HG02678 (cell line): ENCODE measurements at regions not wholly inside any gene's neighbourhood (a gene's known extent, or its start where the extent isn't known, plus 50 kb on each side); places are given as distances from the start of the nearest gene placed in this dataset.
"Not testable (repeated sequence)": the region's sequence is repeated elsewhere in the genome, so short reads cannot be mapped to it uniquely, and the experiment has no call there.

Source experiments
- ATAC-seq: cut with Tn5 transposase; IDR thresholded peaks from one replicate; pipeline ENCODE4 v1.9.1; 2021; ENCODE audit warnings: mild to moderate bottlenecking, moderate library complexity; ENCODE audit not compliant: unreplicated experiment

DNA sequence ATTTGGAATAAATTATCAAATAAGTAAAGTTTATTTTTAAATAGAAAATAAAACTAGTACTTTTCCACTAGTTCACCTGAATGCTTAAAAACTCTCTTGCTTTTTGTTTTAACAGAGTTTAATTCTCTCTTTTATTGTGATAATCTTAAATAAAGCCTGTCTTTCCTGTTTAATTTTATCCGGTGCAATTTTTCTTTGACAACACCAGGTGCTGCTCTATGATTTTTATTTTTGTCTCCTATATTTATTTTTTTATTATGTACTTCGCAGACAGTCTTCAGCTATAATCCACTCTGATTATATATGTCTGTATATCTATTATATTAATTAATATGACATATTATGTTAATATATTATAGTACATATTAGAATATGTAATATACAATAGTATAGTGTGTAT is 1293.0 kb upstream of the EPHA6 start:
- no peak for ATAC-seq

DNA sequence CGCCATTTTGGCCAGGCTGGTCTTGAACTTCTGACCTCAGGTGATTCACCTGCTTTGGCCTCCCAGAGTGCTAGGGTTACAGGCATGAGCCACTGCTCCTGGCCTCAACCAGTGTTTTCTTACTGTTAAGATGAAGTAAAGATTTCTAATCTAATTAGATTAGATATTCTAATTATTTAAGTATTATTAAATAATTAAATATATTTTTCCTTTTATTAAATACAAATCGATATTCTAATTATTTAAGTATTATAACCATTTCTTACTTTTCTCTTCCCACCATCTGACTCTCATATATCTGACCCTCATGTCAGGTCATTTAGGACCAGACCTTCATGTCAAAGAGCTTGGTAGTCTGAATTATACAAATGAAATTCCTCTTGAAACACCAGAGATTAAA is 1291.9 kb upstream of the EPHA6 start:
- no peak for ATAC-seq

DNA sequence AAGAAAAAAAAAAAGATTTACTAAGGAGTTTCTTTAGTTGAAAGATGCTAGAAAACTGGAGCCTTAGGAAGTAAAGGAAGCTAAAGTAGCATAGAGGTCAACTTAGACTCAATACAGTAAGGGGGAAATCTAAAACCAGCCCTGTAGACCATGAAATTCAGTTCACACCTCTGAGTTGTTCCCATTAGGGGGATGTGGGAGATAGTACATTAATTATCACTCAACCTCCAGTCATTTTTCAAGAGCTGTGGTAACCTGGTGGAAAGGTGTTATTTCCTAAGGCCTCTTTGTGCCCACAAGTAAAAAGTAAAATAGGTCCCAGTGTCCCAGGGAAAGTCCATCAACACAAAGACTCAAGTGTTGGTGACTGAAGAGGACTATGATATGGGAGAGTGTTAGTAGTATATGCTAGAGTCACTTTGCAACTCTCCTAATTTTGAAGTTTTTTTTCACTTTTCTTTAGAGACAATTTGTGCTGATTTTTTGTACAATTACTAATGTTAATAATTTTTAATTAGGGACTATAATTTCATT is 1274.4 kb upstream of the EPHA6 start:
- no peak for ATAC-seq

DNA sequence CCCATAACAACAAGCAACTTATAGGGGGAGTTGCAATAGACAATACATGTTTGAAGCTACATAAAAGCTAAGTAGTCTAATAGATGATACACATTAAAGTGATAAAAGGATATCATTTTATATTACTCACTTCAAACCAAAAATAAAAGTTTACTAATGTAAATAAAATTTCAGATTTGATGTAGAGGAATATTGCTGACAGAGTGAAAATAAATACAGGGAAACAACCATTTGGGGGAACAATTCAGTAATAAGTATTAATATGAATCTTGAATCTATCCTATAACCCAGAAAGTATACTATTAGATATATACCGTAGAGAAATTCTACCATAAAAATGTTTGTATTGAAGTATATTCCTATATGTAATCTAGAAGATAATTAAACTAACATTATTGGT is 1248.9 kb upstream of the EPHA6 start:
- no peak for ATAC-seq

DNA sequence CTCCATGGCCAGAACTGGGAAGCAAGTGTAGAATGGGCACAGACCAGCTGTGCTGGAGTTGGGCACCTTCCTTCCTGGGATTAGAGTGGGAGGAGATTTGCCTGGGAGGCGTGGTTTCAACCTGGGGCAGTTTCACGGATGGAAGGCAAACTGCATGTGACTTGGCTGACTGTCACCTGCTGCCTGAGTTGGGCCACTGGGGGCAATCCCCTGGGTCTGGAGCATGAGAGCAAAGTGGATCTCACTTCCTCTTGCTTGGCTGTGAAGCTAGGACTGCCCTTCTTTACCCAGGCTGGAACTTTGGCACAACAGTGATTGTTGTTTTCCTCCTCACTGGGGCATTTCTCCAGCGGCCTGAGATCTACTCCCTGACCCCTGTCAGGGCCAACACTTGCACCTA is 1247.0 kb upstream of the EPHA6 start:
- peak; percentile 55 for ATAC-seq

DNA sequence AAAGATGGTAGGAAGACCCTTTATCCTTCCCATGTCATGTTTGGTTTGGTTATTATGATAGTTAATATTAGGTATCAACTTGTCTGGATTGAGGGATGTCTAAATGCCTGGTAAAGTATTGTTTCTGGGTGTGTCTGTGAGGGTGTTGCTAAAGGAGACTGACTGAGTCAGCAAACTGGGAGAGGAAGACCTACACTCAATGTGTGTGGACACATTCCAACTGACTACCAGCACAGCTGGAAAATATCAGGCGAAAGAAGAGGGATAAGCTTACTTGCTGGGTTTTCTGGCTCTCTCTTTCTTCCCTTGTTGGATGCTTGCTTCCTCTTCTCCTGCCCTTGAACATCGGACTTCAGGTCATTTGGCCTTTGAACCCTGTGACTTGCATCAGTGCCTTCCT is 1227.6 kb upstream of the EPHA6 start:
- no peak for ATAC-seq

DNA sequence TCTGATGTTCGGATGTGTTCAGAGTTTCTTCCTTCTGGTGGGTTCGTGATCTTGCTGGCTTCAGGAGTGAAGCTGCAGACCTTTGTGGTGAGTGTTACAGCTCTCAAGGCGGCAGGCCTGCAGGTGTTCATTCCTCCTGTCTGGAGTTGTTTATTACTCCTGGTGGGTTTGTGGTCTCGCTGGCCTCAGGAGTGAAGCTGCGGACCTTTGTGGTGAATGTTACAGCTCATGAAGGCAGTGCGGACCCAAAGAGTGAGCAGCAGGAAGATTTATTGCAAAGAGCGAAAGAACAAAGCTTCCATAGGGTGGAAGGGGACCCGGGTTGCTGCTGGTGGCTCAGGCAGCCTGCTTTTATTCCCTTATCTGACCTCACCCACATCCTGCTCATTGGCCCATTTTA is 1226.8 kb upstream of the EPHA6 start:
- ATAC-seq: not testable (repeated sequence)

DNA sequence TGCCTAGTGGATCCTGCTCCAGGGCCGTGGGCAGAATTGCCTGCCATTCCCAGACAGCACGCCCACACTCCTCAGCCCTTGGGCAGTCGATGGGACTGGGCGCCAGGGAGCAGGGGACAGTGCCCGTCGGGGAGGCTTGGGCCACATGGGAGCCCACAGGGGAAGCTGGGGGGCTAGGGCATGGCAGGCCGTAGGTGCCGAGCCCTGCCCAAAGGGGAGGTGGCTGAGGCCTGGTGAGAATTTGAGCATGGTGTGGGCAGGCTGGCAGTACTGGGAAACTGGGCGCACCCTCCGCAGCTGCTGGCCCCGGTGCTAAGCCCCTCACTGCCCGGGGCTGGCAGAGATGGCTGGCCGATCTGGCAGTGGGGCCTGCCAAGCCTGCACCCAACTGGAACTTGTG is 1225.9 kb upstream of the EPHA6 start:
- ATAC-seq: no peak

DNA sequence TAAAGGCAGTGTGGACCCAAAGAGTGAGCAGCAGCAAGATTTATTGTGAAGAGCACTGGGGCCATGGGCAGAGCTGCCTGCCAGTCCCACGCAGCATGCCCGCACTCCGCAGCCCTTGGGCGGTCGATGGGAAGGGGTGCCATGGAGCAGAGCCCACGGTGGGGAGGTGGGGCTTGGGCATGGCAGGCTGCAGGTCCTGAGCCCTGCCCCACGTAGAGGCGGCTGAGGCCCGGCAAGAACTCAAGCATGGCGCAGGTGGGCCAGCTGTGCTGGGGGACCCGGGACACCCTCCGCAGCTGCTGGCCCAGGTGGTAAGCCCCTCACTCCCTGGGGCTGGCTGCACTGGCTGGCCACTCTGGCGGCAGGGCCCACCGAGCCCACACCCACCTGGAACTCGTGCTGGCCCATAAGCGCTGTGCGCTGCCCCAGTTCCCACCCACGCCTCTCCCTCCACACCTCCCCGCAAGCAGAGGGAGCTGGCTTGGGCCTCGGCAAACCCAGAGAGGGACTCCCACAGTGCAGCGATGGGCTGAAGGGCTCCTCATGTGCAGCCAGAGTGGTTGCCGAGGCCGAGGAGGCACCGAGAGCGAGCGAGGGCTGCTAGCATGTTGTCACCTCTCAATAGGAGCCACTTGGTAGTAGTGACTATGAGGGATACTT is 1218.8 kb upstream of the EPHA6 start:
- no peak for ATAC-seq

DNA sequence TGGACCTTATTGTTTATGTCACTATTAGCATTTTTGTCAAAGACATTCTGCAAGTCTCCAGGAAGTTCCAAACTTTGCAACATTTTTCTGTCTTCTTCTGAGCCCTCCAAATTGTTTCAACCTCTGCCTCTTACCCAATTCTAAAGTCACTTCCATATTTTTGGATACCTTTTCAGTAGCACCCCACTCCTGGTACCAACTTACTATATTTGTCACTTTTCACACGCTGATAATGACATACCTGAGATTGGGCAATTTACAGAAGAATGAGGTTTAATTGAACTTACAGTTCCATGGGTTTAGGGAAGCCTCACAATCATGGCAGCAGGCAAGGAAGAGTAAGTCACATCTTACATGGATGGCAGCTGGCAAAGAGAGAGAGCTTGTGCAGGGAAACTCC is 1206.5 kb upstream of the EPHA6 start:
- no peak for ATAC-seq

DNA sequence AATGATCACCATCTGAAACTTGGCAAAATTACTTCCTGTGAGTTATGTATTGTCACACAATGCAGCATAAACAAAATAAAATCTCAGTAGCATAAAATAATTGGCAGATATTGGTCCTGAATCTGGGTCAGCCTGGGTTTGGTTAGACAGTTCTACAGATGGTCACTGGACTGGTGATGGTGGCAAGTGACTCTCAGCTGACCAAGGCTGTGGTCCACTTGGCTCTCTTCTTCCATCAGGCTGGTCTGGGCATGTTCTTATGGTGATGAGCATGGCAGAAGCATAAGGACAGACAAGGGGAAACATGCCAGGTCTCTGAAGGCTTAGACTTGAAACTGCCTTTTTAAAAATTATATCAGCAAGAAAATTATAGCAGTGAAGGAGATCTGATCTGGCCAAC is 1205.0 kb upstream of the EPHA6 start:
- no peak for ATAC-seq

DNA sequence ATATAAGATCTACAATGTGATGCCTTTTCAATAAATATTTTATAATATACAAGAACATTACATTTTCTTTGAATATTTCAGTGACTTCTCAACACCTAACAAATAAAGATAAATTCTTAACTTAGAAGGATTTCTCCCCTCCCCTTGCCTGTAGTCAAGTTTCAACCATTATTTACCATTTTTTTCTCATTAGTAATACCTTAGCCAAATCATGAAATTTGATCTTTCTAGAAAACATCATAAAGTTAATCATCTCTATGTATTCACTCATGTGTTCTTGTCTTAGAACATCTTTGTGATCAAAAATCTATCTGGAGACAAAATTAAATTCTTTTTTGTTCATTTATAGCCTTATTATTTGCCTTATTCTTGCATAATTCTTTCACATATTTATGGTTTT is 1201.8 kb upstream of the EPHA6 start:
- no peak for ATAC-seq

DNA sequence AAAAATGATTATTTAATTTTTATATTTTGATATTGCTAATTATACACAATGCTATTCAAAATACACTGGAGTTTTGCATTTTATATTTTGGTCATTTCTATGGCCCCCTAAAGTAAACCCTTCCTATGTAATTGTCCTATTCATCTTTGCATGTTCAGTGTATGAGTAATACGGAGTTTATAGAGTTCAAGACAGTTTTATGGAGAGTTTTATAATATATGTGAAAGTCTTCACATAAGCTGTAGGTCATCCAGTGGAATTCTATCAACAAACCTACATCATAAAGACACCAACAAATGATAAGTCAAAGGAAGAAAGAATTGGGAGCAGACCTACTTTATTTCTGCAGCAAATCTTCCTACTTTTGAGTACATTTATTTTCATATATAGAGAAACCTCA is 1200.4 kb upstream of the EPHA6 start:
- ATAC-seq: no peak

DNA sequence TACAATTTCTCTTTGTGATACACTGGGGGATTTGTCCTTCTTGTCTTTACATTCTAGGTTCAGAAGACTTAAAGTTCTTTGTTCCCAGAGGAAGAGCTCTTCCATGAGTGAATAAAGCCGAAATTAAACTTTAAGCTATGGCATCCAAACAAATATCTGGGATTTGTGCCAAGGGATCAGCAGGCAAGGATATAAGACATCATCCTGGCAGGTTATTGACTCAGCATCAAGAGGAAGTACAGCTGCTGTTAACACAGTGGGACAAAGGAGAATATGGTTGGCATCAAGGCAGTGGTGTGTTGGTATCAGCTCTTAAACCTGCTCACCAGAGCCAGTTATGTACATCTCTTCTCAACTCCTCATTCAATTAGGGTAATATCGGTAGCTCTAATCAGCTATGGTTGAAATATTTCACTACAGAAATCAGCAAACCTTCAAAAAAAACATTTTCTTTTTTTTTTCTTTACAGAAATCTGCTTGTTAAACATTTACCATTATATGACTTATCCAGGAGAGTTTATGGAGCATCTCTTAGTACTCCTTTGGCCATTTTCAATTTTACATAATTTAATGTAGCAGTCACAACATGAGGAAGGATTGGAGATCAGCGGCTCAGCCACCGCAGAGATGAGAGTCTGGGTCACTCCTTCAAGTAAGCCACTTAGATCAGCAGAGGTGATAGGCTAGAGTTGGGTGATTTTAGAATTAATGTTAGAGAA is 1198.6 kb upstream of the EPHA6 start:
- no peak for ATAC-seq

DNA sequence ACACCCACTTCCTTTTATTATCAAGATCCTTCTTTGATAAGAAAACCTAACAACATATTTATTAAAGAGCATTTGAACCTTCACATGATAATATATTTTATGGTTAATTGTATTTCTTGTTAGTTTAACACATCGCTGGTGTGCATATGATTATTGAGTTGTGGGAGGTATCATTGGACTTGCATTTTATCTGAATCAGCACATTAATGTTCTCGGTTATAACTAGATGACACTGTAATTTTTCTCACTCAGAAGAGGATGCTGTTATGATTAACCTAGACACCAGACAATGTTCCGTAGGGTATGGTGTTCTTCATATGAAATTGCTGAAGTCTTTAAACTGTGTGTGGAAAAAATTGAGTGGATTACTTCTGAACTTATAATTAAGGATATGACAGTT is 1188.3 kb upstream of the EPHA6 start:
- no peak for ATAC-seq

DNA sequence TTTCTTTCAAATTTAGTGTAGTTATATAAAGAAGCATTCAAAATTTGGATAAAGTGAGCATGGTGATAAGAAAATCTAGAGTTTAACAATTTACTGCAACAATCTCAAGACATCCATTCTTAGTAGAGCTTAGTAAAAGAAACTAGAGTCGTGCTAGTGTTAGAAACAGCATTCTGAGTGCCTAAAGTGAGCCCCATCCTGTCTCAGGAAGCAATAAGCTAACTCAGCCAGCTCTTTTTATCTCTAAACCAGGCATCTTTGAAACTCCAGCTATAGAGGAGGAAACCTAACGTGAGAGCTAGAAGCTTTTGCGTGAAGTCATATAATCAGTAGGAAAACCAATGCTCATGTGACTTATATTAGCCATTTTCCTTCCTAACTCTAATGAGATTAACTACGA is 1187.1 kb upstream of the EPHA6 start:
- peak; percentile 42 for ATAC-seq

DNA sequence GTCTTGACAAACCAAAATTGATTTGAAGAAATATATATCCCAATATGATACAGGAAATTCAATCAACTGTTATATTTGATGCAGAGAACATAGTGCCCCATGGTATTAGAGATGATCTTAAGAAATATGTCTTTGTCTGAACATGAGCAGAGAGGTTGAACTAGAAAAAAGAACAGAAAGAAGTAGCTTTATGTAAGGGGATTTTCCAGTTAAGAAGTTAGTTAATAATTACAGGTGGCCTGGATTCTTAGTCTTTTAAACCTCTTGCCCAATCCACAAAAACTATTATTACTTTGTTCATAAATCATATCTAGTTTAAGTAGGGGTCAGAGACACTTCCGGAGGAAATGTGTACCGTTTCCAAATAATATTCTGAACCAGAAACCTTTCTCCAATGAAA is 1186.7 kb upstream of the EPHA6 start:
- ATAC-seq: peak; percentile 58

DNA sequence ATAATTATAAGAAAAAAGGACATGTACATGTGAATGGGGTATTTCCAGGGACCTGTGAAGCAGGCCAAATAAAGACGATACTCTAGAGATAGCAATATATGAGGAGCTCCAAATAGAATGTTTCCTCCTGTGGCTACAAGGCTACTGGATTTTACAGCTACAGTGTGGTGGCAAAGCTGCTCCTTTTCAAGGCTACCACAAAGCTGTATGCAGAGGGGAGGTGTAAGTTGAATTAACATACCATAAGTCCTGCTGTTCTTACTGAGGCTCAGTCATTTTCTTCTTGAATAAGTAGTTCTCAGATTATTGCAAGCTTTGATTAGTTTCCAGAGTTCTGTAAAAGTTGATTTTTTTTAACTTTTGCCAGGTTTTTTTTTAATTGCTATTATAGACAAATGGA is 1184.6 kb upstream of the EPHA6 start:
- ATAC-seq: no peak

DNA sequence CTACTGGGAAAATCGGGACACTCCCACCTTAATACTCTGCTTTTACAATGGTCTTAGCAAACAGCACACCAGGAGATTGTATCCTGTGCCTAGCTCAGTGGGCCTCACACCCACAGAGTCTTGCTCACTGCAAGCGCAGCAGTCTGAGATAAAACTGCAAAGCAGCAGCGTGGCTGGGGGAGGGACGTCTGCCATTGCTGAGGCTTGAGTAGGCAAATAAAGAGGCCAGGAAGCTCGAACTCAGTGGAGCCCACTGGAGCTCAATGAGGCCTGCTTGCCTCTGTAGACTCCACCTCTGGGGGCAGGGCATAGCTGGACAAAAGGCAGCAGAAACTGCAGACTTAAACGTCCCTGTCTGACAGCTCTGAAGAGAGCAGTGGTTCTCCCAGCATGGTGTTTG is 1169.1 kb upstream of the EPHA6 start:
- ATAC-seq: no peak

DNA sequence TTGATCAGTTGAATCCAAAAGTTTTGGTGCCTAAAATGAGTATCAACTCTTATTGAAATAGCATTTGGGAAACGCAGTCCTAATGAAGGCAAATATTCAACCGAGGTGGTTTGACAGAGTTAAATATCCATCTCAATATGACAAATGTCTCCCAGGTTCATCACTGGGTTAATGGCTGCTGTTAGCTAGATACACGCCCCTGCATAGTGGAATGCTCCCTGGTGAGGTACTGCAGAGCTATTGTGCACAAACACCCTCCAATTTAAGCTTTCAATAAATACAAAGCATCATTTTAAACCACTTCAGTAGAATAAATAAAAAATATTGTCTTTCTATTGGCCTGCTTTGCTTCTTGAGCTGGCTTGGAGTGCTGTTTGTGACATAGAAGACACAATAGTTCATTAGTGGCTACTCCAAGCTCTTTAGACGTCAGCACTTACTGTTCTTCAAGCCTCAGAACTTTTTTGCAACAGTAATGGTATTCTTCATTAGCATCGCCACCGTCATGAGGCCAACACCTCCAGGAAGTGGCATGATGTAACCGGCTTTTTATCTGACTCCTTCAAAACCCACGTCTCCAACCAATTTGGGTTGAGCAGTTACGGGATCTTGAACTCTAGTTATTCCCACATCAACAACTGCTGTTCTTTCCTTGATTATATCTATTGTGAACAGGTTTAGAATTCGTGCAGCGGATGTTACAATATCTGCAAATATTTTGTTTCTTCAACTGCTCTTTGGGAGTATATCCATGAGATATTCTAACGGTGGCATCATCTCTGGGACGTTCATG is 1159.6 kb upstream of the EPHA6 start:
- ATAC-seq: no peak

DNA sequence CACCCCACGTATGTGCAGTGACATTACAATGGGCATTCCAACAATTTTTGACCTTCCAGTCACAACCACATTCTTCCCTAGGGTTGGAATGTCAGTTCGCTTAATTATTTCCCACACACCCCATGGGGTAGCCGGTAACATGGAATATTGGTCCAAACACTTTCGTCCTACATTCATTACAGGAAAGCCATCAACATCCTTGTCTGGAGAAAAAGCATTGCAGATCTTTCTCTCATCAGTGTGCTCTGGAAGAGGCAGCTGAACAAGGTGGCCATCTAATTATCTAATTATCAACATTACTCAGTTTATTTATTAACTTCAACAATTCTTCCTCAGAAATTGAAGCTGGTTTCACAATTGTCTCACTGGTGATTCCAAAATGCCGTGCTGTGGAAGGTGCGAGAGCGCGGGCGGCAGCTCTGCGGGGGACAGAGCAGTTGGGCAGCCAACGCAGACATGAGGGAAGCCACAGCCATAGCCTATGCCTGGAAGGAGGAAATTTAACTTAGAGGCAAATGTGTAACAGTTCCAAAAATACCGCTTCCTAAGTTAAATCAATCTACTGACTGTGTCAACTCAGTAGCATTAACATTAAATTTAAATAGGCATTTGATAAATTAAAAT is 1158.9 kb upstream of the EPHA6 start:
- ATAC-seq: no peak
